ENCODE measurements at regions not wholly inside any gene's neighbourhood (a gene's known extent, or its start where the extent isn't known, plus 50 kb on each side); places are given as distances from the start of the nearest gene placed in this dataset.

GRCh38 chr5:158430798-158431167, 571.8 kb upstream of the CLINT1 start:
- Mint-ChIP-seq H3K4me1 (ENCODE audit: unreplicated experiment) (peaks cover 30% of the 10 kb centered on the region), H3K27ac (ENCODE audit: unreplicated experiment) (no peak overlapping the region), H3K27me3 (ENCODE audit: unreplicated experiment) (no peaks in the 10 kb centered on the region), H3K9me3 (ENCODE audit: unreplicated experiment) (no peaks in the 10 kb centered on the region), H3K36me3 (ENCODE audit: unreplicated experiment) (no peaks in the 10 kb centered on the region), H3K4me3 (ENCODE audit: unreplicated experiment) (no peak overlapping the region)
- DNase-seq (ENCODE audit: extremely low spot score, unreplicated experiment): no peak
- TF ChIP-seq CTCF (IDR thresholded peaks at IDR 0.05): no peak

GRCh38 chr5:158430166-158430797, 571.3 kb upstream of the CLINT1 start:
- Mint-ChIP-seq H3K4me3 (ENCODE audit: unreplicated experiment) (no peak overlapping the region), H3K4me1 (ENCODE audit: unreplicated experiment) (peaks cover 30% of the 10 kb centered on the region), H3K36me3 (ENCODE audit: unreplicated experiment) (no peaks in the 10 kb centered on the region), H3K27ac (ENCODE audit: unreplicated experiment) (no peak overlapping the region), H3K27me3 (ENCODE audit: unreplicated experiment) (no peaks in the 10 kb centered on the region), H3K9me3 (ENCODE audit: unreplicated experiment) (no peaks in the 10 kb centered on the region)
- no peak for DNase-seq (ENCODE audit: extremely low spot score, unreplicated experiment)
- no peak for TF ChIP-seq CTCF (IDR thresholded peaks at IDR 0.05)

GRCh38 chr5:158429564-158429963, 570.6 kb upstream of the CLINT1 start:
- no peak for DNase-seq (ENCODE audit: extremely low spot score, unreplicated experiment)
- H3K9me3 Mint-ChIP-seq (ENCODE audit: unreplicated experiment): no peaks in the 10 kb centered on the region
- no peaks in the 10 kb centered on the region for H3K27me3 Mint-ChIP-seq (ENCODE audit: unreplicated experiment)
- peaks cover 27% of the 10 kb centered on the region for H3K4me1 Mint-ChIP-seq (ENCODE audit: unreplicated experiment)
- H3K36me3 Mint-ChIP-seq (ENCODE audit: unreplicated experiment): no peaks in the 10 kb centered on the region
- no peak for TF ChIP-seq CTCF (IDR thresholded peaks at IDR 0.05)
- no peak overlapping the region for H3K27ac Mint-ChIP-seq (ENCODE audit: unreplicated experiment)
- H3K4me3 Mint-ChIP-seq (ENCODE audit: unreplicated experiment): no peak overlapping the region

- peak overlapping the region; percentile 3 for H3K4me3 Mint-ChIP-seq (ENCODE audit: unreplicated experiment)
- H3K9me3 Mint-ChIP-seq (ENCODE audit: unreplicated experiment): peaks cover 20% of the 10 kb centered on the region
- no peaks in the 10 kb centered on the region for H3K27me3 Mint-ChIP-seq (ENCODE audit: unreplicated experiment)
- peaks cover 28% of the 10 kb centered on the region for H3K4me1 Mint-ChIP-seq (ENCODE audit: unreplicated experiment)
- H3K36me3 Mint-ChIP-seq (ENCODE audit: unreplicated experiment): peaks cover 5% of the 10 kb centered on the region
- DNase-seq (ENCODE audit: extremely low spot score, unreplicated experiment): no peak
- peak overlapping the region; percentile 58 for H3K27ac Mint-ChIP-seq (ENCODE audit: unreplicated experiment)
- TF ChIP-seq CTCF (IDR thresholded peaks at IDR 0.05): no peak
Observed at GRCh38 chr5:158423623-158424200, 564.8 kb upstream of the CLINT1 start.

- TF ChIP-seq CTCF (IDR thresholded peaks at IDR 0.05): no peak
- Mint-ChIP-seq H3K9me3 (ENCODE audit: unreplicated experiment) (peaks cover 20% of the 10 kb centered on the region), H3K4me3 (ENCODE audit: unreplicated experiment) (no peak overlapping the region), H3K27ac (ENCODE audit: unreplicated experiment) (peak overlapping the region; percentile 58), H3K4me1 (ENCODE audit: unreplicated experiment) (peaks cover 28% of the 10 kb centered on the region), H3K27me3 (ENCODE audit: unreplicated experiment) (no peaks in the 10 kb centered on the region), H3K36me3 (ENCODE audit: unreplicated experiment) (peaks cover 7% of the 10 kb centered on the region)
- no peak for DNase-seq (ENCODE audit: extremely low spot score, unreplicated experiment)
Observed at GRCh38 chr5:158422653-158423515, 563.9 kb upstream of the CLINT1 start.
